ENCODE measurements at regions not wholly inside any gene's neighbourhood (a gene's known extent, or its start where the extent isn't known, plus 50 kb on each side); places are given as distances from the start of the nearest gene placed in this dataset.

- no peaks in the 10 kb centered on the region for H3K4me1 Mint-ChIP-seq
- peak; percentile 88 for ATAC-seq
These were observed 70.4 kb upstream of the APBB1IP start for GRCh38 chr10:26367771-26368170.

GRCh38 chr10:26368463-26368862 is 69.7 kb upstream of the APBB1IP start:
- Mint-ChIP-seq H3K27ac (no peak overlapping the region), H3K36me3 (ENCODE audit: low read depth) (no peaks in the 10 kb centered on the region), H3K9me3 (no peaks in the 10 kb centered on the region), H3K4me3 (no peak overlapping the region), H3K27me3 (ENCODE audit: insufficient read depth, low read depth, poor library complexity) (no peaks in the 10 kb centered on the region), H3K4me1 (no peaks in the 10 kb centered on the region)
- no peak for TF ChIP-seq REST (IDR thresholded peaks at IDR 0.05; ENCODE audit: unreplicated experiment)
- TF ChIP-seq CTCF (conservative IDR thresholded peaks at IDR 0.05; ENCODE audit: low read depth in 2 of 2) = no peak
- no peak for TF ChIP-seq CREB1 (CRISPR knock-in tag; IDR thresholded peaks at IDR 0.05; ENCODE audit: low read depth)
- no peaks in the 10 kb centered on the region for H3K27me3 ChIP-seq (ENCODE audit: insufficient read depth)
- ATAC-seq = no peak
- no peak overlapping the region for H3K4me2 ChIP-seq
- no peaks in the 10 kb centered on the region for H3K36me3 ChIP-seq (ENCODE audit: insufficient read depth)
- no peak for DNase-seq (ENCODE audit: low spot score)
- H3K4me3 ChIP-seq = no peak overlapping the region
- no peaks in the 10 kb centered on the region for H3K4me1 ChIP-seq (ENCODE audit: insufficient read depth)
- H2AFZ ChIP-seq = no peak overlapping the region
- no peaks in the 10 kb centered on the region for H4K20me1 ChIP-seq (replicated peaks; ENCODE audit: insufficient read depth)
- H3K79me2 ChIP-seq (replicated peaks; ENCODE audit: insufficient read depth) = no peaks in the 10 kb centered on the region
- no peaks in the 10 kb centered on the region for H3F3A ChIP-seq (replicated peaks; ENCODE audit: low read depth)
- no peaks in the 10 kb centered on the region for H3K9me2 ChIP-seq (ENCODE audit: insufficient read depth)
- no peak overlapping the region for H3K27ac ChIP-seq (ENCODE audit: low read depth)

More at GRCh38 chr10:26367771-26368170, 70.4 kb upstream of the APBB1IP start:
- DNase-seq (ENCODE audit: low spot score) = peak; percentile 90
- no peaks in the 10 kb centered on the region for H3K9me3 Mint-ChIP-seq
- H3K36me3 Mint-ChIP-seq (ENCODE audit: low read depth) = no peaks in the 10 kb centered on the region
- Histone ChIP-seq H3K4me3 (no peak overlapping the region), H3K9me2 (ENCODE audit: insufficient read depth) (no peaks in the 10 kb centered on the region), H3K4me2 (no peak overlapping the region), H3K4me1 (ENCODE audit: insufficient read depth) (no peaks in the 10 kb centered on the region), H3K79me2 (replicated peaks; ENCODE audit: insufficient read depth) (no peaks in the 10 kb centered on the region), H3K27ac (ENCODE audit: low read depth) (no peak overlapping the region), H3K27me3 (ENCODE audit: insufficient read depth) (no peaks in the 10 kb centered on the region), H3K36me3 (ENCODE audit: insufficient read depth) (no peaks in the 10 kb centered on the region), H4K20me1 (replicated peaks; ENCODE audit: insufficient read depth) (no peaks in the 10 kb centered on the region), H3F3A (replicated peaks; ENCODE audit: low read depth) (no peaks in the 10 kb centered on the region), H2AFZ (no peak overlapping the region)
- H3K27ac Mint-ChIP-seq = no peak overlapping the region
- no peaks in the 10 kb centered on the region for H3K27me3 Mint-ChIP-seq (ENCODE audit: insufficient read depth, low read depth, poor library complexity)
- TF ChIP-seq ETS1 (IDR thresholded peaks at IDR 0.05) = no peak
- TF ChIP-seq REST (IDR thresholded peaks at IDR 0.05; ENCODE audit: unreplicated experiment) = peak; percentile 94
- no peak overlapping the region for H3K4me3 Mint-ChIP-seq

Measured in GM23338 (cell line).